ENCODE measurements at regions not wholly inside any gene's neighbourhood (a gene's known extent, or its start where the extent isn't known, plus 50 kb on each side); places are given as distances from the start of the nearest gene placed in this dataset.

GRCh38 chr11:41963406-41963805 lies 504.0 kb upstream of the LRRC4C start:
- TF ChIP-seq, protein P1, sequence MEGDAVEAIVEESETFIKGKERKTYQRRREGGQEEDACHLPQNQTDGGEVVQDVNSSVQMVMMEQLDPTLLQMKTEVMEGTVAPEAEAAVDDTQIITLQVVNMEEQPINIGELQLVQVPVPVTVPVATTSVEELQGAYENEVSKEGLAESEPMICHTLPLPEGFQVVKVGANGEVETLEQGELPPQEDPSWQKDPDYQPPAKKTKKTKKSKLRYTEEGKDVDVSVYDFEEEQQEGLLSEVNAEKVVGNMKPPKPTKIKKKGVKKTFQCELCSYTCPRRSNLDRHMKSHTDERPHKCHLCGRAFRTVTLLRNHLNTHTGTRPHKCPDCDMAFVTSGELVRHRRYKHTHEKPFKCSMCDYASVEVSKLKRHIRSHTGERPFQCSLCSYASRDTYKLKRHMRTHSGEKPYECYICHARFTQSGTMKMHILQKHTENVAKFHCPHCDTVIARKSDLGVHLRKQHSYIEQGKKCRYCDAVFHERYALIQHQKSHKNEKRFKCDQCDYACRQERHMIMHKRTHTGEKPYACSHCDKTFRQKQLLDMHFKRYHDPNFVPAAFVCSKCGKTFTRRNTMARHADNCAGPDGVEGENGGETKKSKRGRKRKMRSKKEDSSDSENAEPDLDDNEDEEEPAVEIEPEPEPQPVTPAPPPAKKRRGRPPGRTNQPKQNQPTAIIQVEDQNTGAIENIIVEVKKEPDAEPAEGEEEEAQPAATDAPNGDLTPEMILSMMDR (IDR thresholded peaks at IDR 0.05; ENCODE audit: low read depth, low read length), result no peak
- no peak for DNase-seq (ENCODE audit: low read depth in 1 of 2, low spot score in 1 of 2)
- Histone ChIP-seq H3K4me3 (no peak overlapping the region), H3K36me3 (no peaks in the 10 kb centered on the region), H3K4me1 (ENCODE audit: low read depth) (no peaks in the 10 kb centered on the region), H3K27me3 (no peaks in the 10 kb centered on the region), H3K27ac (no peak overlapping the region), H3K9me3 (ENCODE audit: low read depth) (no peaks in the 10 kb centered on the region)

- TF ChIP-seq, protein P1 (IDR thresholded peaks at IDR 0.05; ENCODE audit: low read depth, low read length), result no peak
- H3K9me3 ChIP-seq (ENCODE audit: low read depth), result no peaks in the 10 kb centered on the region
- no peak for DNase-seq (ENCODE audit: low read depth in 1 of 2, low spot score in 1 of 2)
- H3K4me3 ChIP-seq, result no peak overlapping the region
- no peaks in the 10 kb centered on the region for H3K4me1 ChIP-seq (ENCODE audit: low read depth)
- H3K36me3 ChIP-seq, result no peaks in the 10 kb centered on the region
- H3K27ac ChIP-seq, result no peak overlapping the region
- no peaks in the 10 kb centered on the region for H3K27me3 ChIP-seq
Observed at GRCh38 chr11:41970681-41971080, 511.2 kb upstream of the LRRC4C start.

DNA sequence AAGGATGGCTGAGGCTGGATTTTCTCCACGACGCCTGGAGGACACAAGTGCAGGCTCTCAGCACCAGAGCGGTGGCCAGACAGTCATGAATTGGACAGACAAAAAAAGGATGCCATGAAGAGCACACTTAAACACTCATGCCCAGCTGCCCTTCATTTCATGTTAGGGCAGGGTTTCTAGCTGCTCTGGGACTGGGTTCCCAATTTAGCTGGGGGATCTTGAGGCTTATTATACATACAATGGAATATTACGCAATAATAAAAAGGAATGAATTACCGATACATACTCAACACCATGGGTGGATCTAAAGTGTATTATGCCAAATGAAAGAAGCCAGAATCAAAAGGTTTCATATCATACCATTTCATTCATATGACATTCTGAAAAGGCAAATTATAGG lies 512.1 kb upstream of the LRRC4C start:
- TF ChIP-seq, protein P1 (IDR thresholded peaks at IDR 0.05; ENCODE audit: low read depth, low read length), result no peak
- H3K27ac ChIP-seq, result no peak overlapping the region
- H3K36me3 ChIP-seq, result no peaks in the 10 kb centered on the region
- no peak overlapping the region for H3K4me3 ChIP-seq
- H3K4me1 ChIP-seq (ENCODE audit: low read depth), result no peaks in the 10 kb centered on the region
- H3K27me3 ChIP-seq, result no peaks in the 10 kb centered on the region
- DNase-seq (ENCODE audit: low read depth in 1 of 2, low spot score in 1 of 2), result no peak
- no peaks in the 10 kb centered on the region for H3K9me3 ChIP-seq (ENCODE audit: low read depth)

DNA sequence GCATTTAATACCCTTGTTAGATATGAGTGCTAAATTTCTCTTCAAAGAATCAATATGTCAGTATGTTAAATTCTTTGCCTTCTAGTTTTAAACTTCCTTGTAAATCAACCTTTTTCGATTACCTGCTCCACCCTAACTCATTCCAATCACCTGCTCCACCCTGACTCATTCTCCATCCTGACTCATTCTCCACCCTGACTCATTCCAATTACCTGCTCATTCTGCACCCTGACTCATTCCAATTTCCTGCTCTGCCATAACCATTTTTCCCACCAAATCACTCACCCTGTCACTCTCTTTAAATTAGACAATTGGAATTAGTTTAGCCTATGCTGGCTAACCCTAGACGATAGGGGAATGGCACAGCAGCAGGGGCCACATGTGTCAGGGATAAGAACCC lies 519.5 kb upstream of the LRRC4C start:
- no peak overlapping the region for H3K27ac ChIP-seq
- H3K36me3 ChIP-seq, result no peaks in the 10 kb centered on the region
- TF ChIP-seq, protein P1 (IDR thresholded peaks at IDR 0.05; ENCODE audit: low read depth, low read length), result no peak
- no peaks in the 10 kb centered on the region for H3K27me3 ChIP-seq
- H3K4me1 ChIP-seq (ENCODE audit: low read depth), result no peaks in the 10 kb centered on the region
- no peaks in the 10 kb centered on the region for H3K9me3 ChIP-seq (ENCODE audit: low read depth)
- no peak for DNase-seq (ENCODE audit: low read depth in 1 of 2, low spot score in 1 of 2)
- H3K4me3 ChIP-seq, result no peak overlapping the region

DNA sequence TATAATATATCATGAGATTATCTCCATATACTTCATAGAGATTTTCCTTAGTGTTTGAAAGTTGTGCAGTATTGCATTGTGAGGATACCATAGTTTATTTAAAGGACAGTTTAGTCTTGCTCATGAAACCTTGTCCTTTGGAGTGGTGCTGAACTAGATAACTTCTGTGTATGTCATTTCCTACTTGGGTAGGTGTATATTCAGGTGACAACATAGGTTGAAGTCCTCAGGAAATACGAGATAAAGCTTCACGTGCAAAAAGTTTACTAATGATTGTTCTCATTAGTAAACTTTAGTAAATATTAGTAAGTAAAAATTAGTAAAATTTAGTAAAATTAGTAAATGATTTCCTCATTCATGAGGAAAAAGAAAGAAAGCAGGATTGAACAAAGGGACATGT lies 521.3 kb upstream of the LRRC4C start:
- no peak for DNase-seq (ENCODE audit: low read depth in 1 of 2, low spot score in 1 of 2)
- no peaks in the 10 kb centered on the region for H3K27me3 ChIP-seq
- no peaks in the 10 kb centered on the region for H3K4me1 ChIP-seq (ENCODE audit: low read depth)
- TF ChIP-seq, protein P1 (IDR thresholded peaks at IDR 0.05; ENCODE audit: low read depth, low read length), result no peak
- H3K36me3 ChIP-seq, result no peaks in the 10 kb centered on the region
- no peak overlapping the region for H3K27ac ChIP-seq
- no peaks in the 10 kb centered on the region for H3K9me3 ChIP-seq (ENCODE audit: low read depth)
- no peak overlapping the region for H3K4me3 ChIP-seq

- no peak for DNase-seq (ENCODE audit: low read depth in 1 of 2, low spot score in 1 of 2)
- Histone ChIP-seq H3K36me3 (no peaks in the 10 kb centered on the region), H3K4me3 (no peak overlapping the region), H3K27me3 (no peaks in the 10 kb centered on the region), H3K9me3 (ENCODE audit: low read depth) (no peaks in the 10 kb centered on the region), H3K27ac (no peak overlapping the region), H3K4me1 (ENCODE audit: low read depth) (no peaks in the 10 kb centered on the region)
- TF ChIP-seq, protein P1 (IDR thresholded peaks at IDR 0.05; ENCODE audit: low read depth, low read length), result no peak
Observed at GRCh38 chr11:41982276-41982675, 522.8 kb upstream of the LRRC4C start.

Measured in cardiac muscle cell (in vitro differentiated cells and primary cell).